H1 (cell line): ENCODE measurements at regions not wholly inside any gene's neighbourhood (a gene's known extent, or its start where the extent isn't known, plus 50 kb on each side); places are given as distances from the start of the nearest gene placed in this dataset.

Experiments used
- CTCF ChIA-PET: fragments of 300-600 bp; sonication (Branson Sonifier 250); formaldehyde crosslinking; loops from one replicate; lab custom pipeline; 2021; ENCODE audit not compliant: partially characterized antibody; lab: Charles Lee
- POLR2A ChIA-PET: fragments of 300-600 bp; sonication (Branson Sonifier 250); formaldehyde crosslinking; loops from one replicate; lab custom pipeline; 2021; ENCODE audit warnings: inconsistent platforms; ENCODE audit not compliant: partially characterized antibody; lab: Charles Lee
- DNase-seq, 2 experiments: peaks; one replicate each; pipeline versions ENCODE4 v3.0.0 to v3.0.0-alpha.2; 2010 to 2022; ENCODE audit warnings: low spot score in 2 of 2, low read depth in 1 of 2, mixed read lengths in 1 of 2
- FAIRE-seq: peaks from 2 replicates; lab custom pipeline; 2011; peaks lifted over from hg19 to GRCh38; lab: Jason Lieb, UNC
- H2AFZ ChIP-seq: 2 replicates; pipeline ENCODE4 v1.8.1; 2012; ENCODE audit warnings: low read length, inconsistent platforms
- H2AK5ac ChIP-seq: 2 replicates; pipeline ENCODE4 v1.6.1; 2013; ENCODE audit warnings: low read depth, low read length
- H2BK120ac ChIP-seq: replicated peaks from 2 replicates; pipeline ENCODE3; 2013; ENCODE audit warnings: low read depth, low read length, inconsistent platforms
- H2BK12ac ChIP-seq: 2 replicates; pipeline ENCODE4 v1.6.1; 2013; ENCODE audit warnings: low read depth, low read length
- H2BK15ac ChIP-seq: 2 replicates; pipeline ENCODE4 v1.6.1; 2013; ENCODE audit warnings: low read length
- H2BK20ac ChIP-seq: 2 replicates; pipeline ENCODE4 v1.6.1; 2013; ENCODE audit warnings: low read length
- H2BK5ac ChIP-seq: 2 replicates; pipeline ENCODE4 v1.6.1; 2013; ENCODE audit warnings: low read depth, low read length
- H3K14ac ChIP-seq: 2 replicates; pipeline ENCODE4 v1.6.1; 2013; ENCODE audit warnings: inconsistent platforms; ENCODE audit not compliant: insufficient read length
- H3K18ac ChIP-seq: 2 replicates; pipeline ENCODE4 v1.6.1; 2013; ENCODE audit warnings: low read length; ENCODE audit errors: extremely low read depth
- H3K23ac ChIP-seq: 2 replicates; pipeline ENCODE4 v1.6.1; 2013; ENCODE audit warnings: inconsistent platforms; ENCODE audit not compliant: insufficient read length
- H3K23me2 ChIP-seq: 2 replicates; pipeline ENCODE4 v1.6.1; 2013; ENCODE audit warnings: low read depth, low read length
- H3K27ac ChIP-seq: 2 replicates; pipeline ENCODE4 v1.6.1; 2011; ENCODE audit warnings: low read depth, low read length, inconsistent platforms
- H3K27me3 ChIP-seq, 4 experiments: replicated peaks in 1 of 4; 1 replicate in 1 of 4; 2 replicates in 3 of 4; pipeline versions ENCODE4 v1.6.1 to v1.8.1; 2011 to 2013; ENCODE audit warnings: low read length in 3 of 4, mild to moderate bottlenecking in 3 of 4, inconsistent platforms in 2 of 4, mixed read lengths in 2 of 4, moderate library complexity in 1 of 4; ENCODE audit not compliant: control insufficient read depth in 3 of 4, insufficient read depth in 3 of 4; ENCODE audit errors: extremely low read depth in 1 of 4
- H3K36me3 ChIP-seq, 4 experiments: 2 replicates each; pipeline versions ENCODE4 v1.6.1 to v1.8.1; 2011 to 2013; ENCODE audit warnings: mild to moderate bottlenecking in 4 of 4, low read length in 3 of 4, moderate library complexity in 2 of 4, control low read depth in 1 of 4, inconsistent platforms in 1 of 4; ENCODE audit not compliant: insufficient read depth in 4 of 4, control insufficient read depth in 2 of 4
- H3K4ac ChIP-seq: replicated peaks from 2 replicates; pipeline ENCODE3; 2013; ENCODE audit warnings: low read length, low read depth, mixed read lengths, inconsistent platforms; ENCODE audit not compliant: insufficient read length
- H3K4me1 ChIP-seq, 4 experiments: replicated peaks in 1 of 4; 1 replicate in 1 of 4; 2 replicates in 3 of 4; pipeline versions ENCODE4 v1.6.1 to v1.8.1; 2011 to 2013; ENCODE audit warnings: low read length in 3 of 4, inconsistent platforms in 2 of 4, mixed read lengths in 1 of 4; ENCODE audit not compliant: insufficient read depth in 4 of 4, control insufficient read depth in 3 of 4
- H3K4me2 ChIP-seq, 2 experiments: 2 replicates each; pipeline versions ENCODE4 v1.6.1 to v1.8.1; 2011 to 2013; ENCODE audit warnings: low read depth in 2 of 2, low read length in 2 of 2, control low read depth in 1 of 2, inconsistent platforms in 1 of 2, mild to moderate bottlenecking in 1 of 2; ENCODE audit not compliant: insufficient read depth in 1 of 2
- H3K4me3 ChIP-seq, 4 experiments: fragments of 200-600, 300-600 bp in 1 of 4; sonication (generic), shearing (Covaris generic), sonication (Bioruptor Twin) in 1 of 4; 2 replicates each; pipeline versions ENCODE4 v1.5.1 to v1.8.1; 2011 to 2016; ENCODE audit warnings: low read length in 4 of 4, low read depth in 3 of 4, control low read depth in 2 of 4, inconsistent platforms in 2 of 4, mild to moderate bottlenecking in 2 of 4, mixed read lengths in 1 of 4, moderate library complexity in 1 of 4; ENCODE audit not compliant: insufficient read depth in 2 of 4; ENCODE audit errors: extremely low read depth in 1 of 4
- H3K56ac ChIP-seq: replicated peaks from 2 replicates; pipeline ENCODE3; 2013; ENCODE audit warnings: low read depth, mild to moderate bottlenecking, mixed read lengths, low read length, inconsistent platforms; ENCODE audit not compliant: insufficient read length
- H3K79me1 ChIP-seq: 2 replicates; pipeline ENCODE4 v1.6.1; 2013; ENCODE audit warnings: low read depth, low read length, control low read depth
- H3K79me2 ChIP-seq, 2 experiments: 2 replicates each; pipeline versions ENCODE4 v1.6.1 to v1.8.1; 2012 to 2013; ENCODE audit warnings: low read length in 2 of 2, mild to moderate bottlenecking in 2 of 2, inconsistent platforms in 1 of 2; ENCODE audit not compliant: insufficient read depth in 2 of 2, control insufficient read depth in 1 of 2
- H3K9ac ChIP-seq, 4 experiments: replicated peaks in 1 of 4; 1 replicate in 1 of 4; 2 replicates in 3 of 4; pipeline versions ENCODE4 v1.6.1 to v1.8.1; 2011 to 2013; ENCODE audit warnings: low read depth in 3 of 4, low read length in 3 of 4, control low read depth in 2 of 4, mild to moderate bottlenecking in 2 of 4, moderate library complexity in 2 of 4, inconsistent platforms in 1 of 4; ENCODE audit errors: extremely low read depth in 1 of 4
- H3K9me3 ChIP-seq, 2 experiments: 2 replicates each; pipeline versions ENCODE4 v1.6.1 to v1.8.1; 2012 to 2013; ENCODE audit warnings: mild to moderate bottlenecking in 2 of 2, moderate library complexity in 2 of 2, control low read depth in 1 of 2, inconsistent platforms in 1 of 2, low read depth in 1 of 2, low read length in 1 of 2, mixed read lengths in 1 of 2; ENCODE audit not compliant: insufficient read depth in 2 of 2
- H4K20me1 ChIP-seq, 2 experiments: replicated peaks in 1 of 2; 2 replicates each; pipeline versions ENCODE3 to v1.8.1; 2011 to 2013; ENCODE audit warnings: inconsistent platforms in 2 of 2, low read length in 2 of 2, mild to moderate bottlenecking in 1 of 2; ENCODE audit not compliant: insufficient read depth in 2 of 2, control insufficient read depth in 1 of 2
- H4K5ac ChIP-seq: 2 replicates; pipeline ENCODE4 v1.6.1; 2013; ENCODE audit warnings: low read length, low read depth, mixed read lengths, inconsistent platforms; ENCODE audit not compliant: insufficient read length
- H4K8ac ChIP-seq: 2 replicates; pipeline ENCODE4 v1.8.0; 2013; ENCODE audit warnings: mild to moderate bottlenecking, moderate library complexity, low read length, inconsistent platforms; ENCODE audit not compliant: insufficient read depth; ENCODE audit errors: extremely low read depth
- H4K91ac ChIP-seq: replicated peaks from 2 replicates; pipeline ENCODE3; 2013; ENCODE audit warnings: low read length, mixed read lengths, inconsistent platforms; ENCODE audit not compliant: insufficient read length
- CHD2 ChIP-seq: IDR thresholded peaks from 2 replicates; pipeline ENCODE4 v1.6.1; 2012; ENCODE audit warnings: low read length, improper control_type of control experiment
- CREB1 ChIP-seq: IDR thresholded peaks from 2 replicates; pipeline ENCODE4 v1.6.1; 2012; ENCODE audit warnings: inconsistent platforms
- FOSL1 ChIP-seq: IDR thresholded peaks from 2 replicates; pipeline ENCODE4 v1.6.1; 2011; ENCODE audit warnings: mild to moderate bottlenecking, low read depth, low read length, moderate library complexity; ENCODE audit not compliant: insufficient read depth
- MAFK ChIP-seq: IDR thresholded peaks from 2 replicates; pipeline ENCODE4 v1.6.1; 2012; ENCODE audit warnings: low read depth, mild to moderate bottlenecking, improper control_type of control experiment, low read length
- POLR2A ChIP-seq, 2 experiments: IDR thresholded peaks; 1 replicate in 1 of 2; 2 replicates in 1 of 2; pipeline ENCODE4 v1.6.1; 2011; ENCODE audit warnings: low read depth in 2 of 2, low read length in 2 of 2, mild to moderate bottlenecking in 2 of 2; ENCODE audit errors: control extremely low read depth in 1 of 2
- POLR2AphosphoS5 ChIP-seq: IDR thresholded peaks from 2 replicates; pipeline ENCODE4 v1.6.1; 2011; ENCODE audit warnings: low read depth, low read length
- RFX5 ChIP-seq: IDR thresholded peaks from 2 replicates; pipeline ENCODE4 v1.6.1; 2011; ENCODE audit warnings: low read depth, low read length, improper control_type of control experiment, borderline replicate concordance
- SIRT6 ChIP-seq: IDR thresholded peaks from one replicate; pipeline ENCODE4 v1.7.1; 2012; ENCODE audit warnings: low read length, inconsistent platforms
- WGBS, 2 experiments: shearing (Covaris generic) in 1 of 2; methylation state at CpG; one replicate each; pipeline versions ENCODE4 v1.1.6 to v1.1.7; 2013 to 2015; ENCODE audit warnings: low lambda C conversion rate in 2 of 2, mixed read lengths in 2 of 2, inconsistent platforms in 1 of 2, low coverage in 1 of 2, missing lambda C conversion rate in 1 of 2; ENCODE audit not compliant: insufficient replicate concordance in 2 of 2, insufficient coverage in 1 of 2, insufficient read length in 1 of 2; ENCODE audit errors: extremely low coverage in 1 of 2, missing lambda C conversion rate in 1 of 2; 5-methylcytosine and 5-hydroxymethylcytosine counted together

GRCh38 chr2:8343031-8343430, 338.8 kb upstream of the ID2 start:
- Histone ChIP-seq H2BK12ac (no peak overlapping the region), H3K23me2 (no peaks in the 10 kb centered on the region), H3K4me1 (no peaks in the 10 kb centered on the region), H3K23ac (no peak overlapping the region), H3K27ac (no peak overlapping the region), H4K8ac (no peak overlapping the region), H2AFZ (no peak overlapping the region), H2BK5ac (no peak overlapping the region), H3K9ac (no peak overlapping the region), H3K4me3 (no peak overlapping the region), H4K20me1 (no peaks in the 10 kb centered on the region), H4K5ac (no peak overlapping the region), H3K79me2 (no peaks in the 10 kb centered on the region), H2BK15ac (no peak overlapping the region), H2BK20ac (no peak overlapping the region), H3K9me3 (no peaks in the 10 kb centered on the region), H3K4me2 (no peak overlapping the region), H3K36me3 (no peaks in the 10 kb centered on the region), H3K79me1 (no peaks in the 10 kb centered on the region), H2BK120ac (no peak overlapping the region), H3K27me3 (no peaks in the 10 kb centered on the region), H3K14ac (no peak overlapping the region), H3K18ac (no peak overlapping the region), H3K4ac (no peak overlapping the region), H2AK5ac (no peak overlapping the region), H4K91ac (no peak overlapping the region), H3K56ac (no peak overlapping the region)
- ChIA-PET CTCF (no interaction called here), POLR2A (no interaction called here)
- FAIRE-seq, result no peak
- no peak for DNase-seq
- 89% methylated on average over 2 of the region's 2 CpGs; no CpG with 5 or more reads in 1 of the 2 experiments for WGBS, 2 experiments
- no peak for TF ChIP-seq CREB1
- no peak for TF ChIP-seq POLR2A (IDR thresholded peaks at IDR 0.05; ENCODE audit: control extremely low read depth in 1 of 2, low read depth in 2 of 2, low read length in 2 of 2)
- no peak for TF ChIP-seq RFX5
- no peak for TF ChIP-seq POLR2AphosphoS5
- TF ChIP-seq MAFK, result no peak
- TF ChIP-seq CHD2, result no peak
- TF ChIP-seq FOSL1, result no peak
- no peak for TF ChIP-seq SIRT6
